Thyroid gland (tissue), 4 donors: ENCODE measurements at regions not wholly inside any gene's neighbourhood (a gene's known extent, or its start where the extent isn't known, plus 50 kb on each side); places are given as distances from the start of the nearest gene placed in this dataset.
"Not testable (repeated sequence)": the region's sequence is repeated elsewhere in the genome, so short reads cannot be mapped to it uniquely, and the experiment has no call there.

Source experiments
- CTCF ChIP-seq, 6 experiments: fragments of 200-600 bp in 3 of 6; fragments of 450-650 bp in 3 of 6; sonication (generic) in 3 of 6; IDR thresholded peaks; one replicate each; pipeline ENCODE4 v1.5.1; 2016 to 2019; ENCODE audit warnings: antibody characterized with exemption in 6 of 6, mild to moderate bottlenecking in 2 of 6, inconsistent platforms in 1 of 6, moderate library complexity in 1 of 6
- POLR2A ChIP-seq, 2 donors: fragments of 450-650 bp; IDR thresholded peaks; one replicate each; pipeline ENCODE4 v1.6.1; 2017; ENCODE audit warnings: antibody characterized with exemption in 2 of 2, mild to moderate bottlenecking in 2 of 2, moderate library complexity in 1 of 2

- not testable (repeated sequence) for TF ChIP-seq POLR2A, CTCF (IDR thresholded peaks at IDR 0.05)
Observed at GRCh38 chr6:74567923-74568290, 637.9 kb downstream of the COL12A1 start.
